GM18505 (cell line): ENCODE measurements at regions not wholly inside any gene's neighbourhood (a gene's known extent, or its start where the extent isn't known, plus 50 kb on each side); places are given as distances from the start of the nearest gene placed in this dataset.

Source experiments
- ATAC-seq: cut with Tn5 transposase; IDR thresholded peaks from one replicate; pipeline ENCODE4 v1.9.1; 2021; ENCODE audit not compliant: unreplicated experiment
- POLR2A ChIP-seq: IDR thresholded peaks from 4 replicates; pipeline ENCODE4 v1.6.1; 2011; ENCODE audit warnings: borderline replicate concordance; ENCODE audit not compliant: insufficient read depth, insufficient read length; ENCODE audit errors: extremely low read depth

- ATAC-seq, result no peak
- TF ChIP-seq POLR2A, result no peak
Measured at GRCh38 chr7:49125246-49125645, 200.9 kb downstream of the CDC14C start.

GRCh38 chr7:49127359-49127913 is 203.1 kb downstream of the CDC14C start:
- no peak for TF ChIP-seq POLR2A
- ATAC-seq, result no peak

- no peak for TF ChIP-seq POLR2A
- no peak for ATAC-seq
Measured at GRCh38 chr7:49137978-49138377, 213.6 kb downstream of the CDC14C start.

- ATAC-seq, result no peak
- TF ChIP-seq POLR2A, result no peak
Measured at GRCh38 chr7:49150486-49150885, 226.1 kb downstream of the CDC14C start.

GRCh38 chr7:49151146-49151545 is 226.8 kb downstream of the CDC14C start:
- TF ChIP-seq POLR2A, result no peak
- ATAC-seq, result no peak

GRCh38 chr7:49158321-49158720 is 234.0 kb downstream of the CDC14C start:
- ATAC-seq, result no peak
- no peak for TF ChIP-seq POLR2A

- no peak for TF ChIP-seq POLR2A
- ATAC-seq, result no peak
Measured at GRCh38 chr7:49159536-49159935, 235.2 kb downstream of the CDC14C start.

- no peak for TF ChIP-seq POLR2A
- no peak for ATAC-seq
Measured at GRCh38 chr7:49166441-49166840, 242.1 kb downstream of the CDC14C start.

GRCh38 chr7:49172639-49173038 is 248.3 kb downstream of the CDC14C start:
- TF ChIP-seq POLR2A, result no peak
- ATAC-seq, result no peak

GRCh38 chr7:49174396-49174795 is 250.0 kb downstream of the CDC14C start:
- no peak for TF ChIP-seq POLR2A
- ATAC-seq, result no peak

- no peak for ATAC-seq
- no peak for TF ChIP-seq POLR2A
Measured at GRCh38 chr7:49187543-49188268, 263.4 kb downstream of the CDC14C start.

- no peak for TF ChIP-seq POLR2A
- no peak for ATAC-seq
Measured at GRCh38 chr7:49228426-49229098, 304.2 kb downstream of the CDC14C start.

- no peak for TF ChIP-seq POLR2A
- ATAC-seq, result no peak
Measured at GRCh38 chr7:49229246-49229645, 304.9 kb downstream of the CDC14C start.

GRCh38 chr7:49243521-49243920 is 319.2 kb downstream of the CDC14C start:
- no peak for TF ChIP-seq POLR2A
- no peak for ATAC-seq

GRCh38 chr7:49244543-49244942 is 320.2 kb downstream of the CDC14C start:
- TF ChIP-seq POLR2A, result no peak
- no peak for ATAC-seq

GRCh38 chr7:49245062-49245461 is 320.7 kb downstream of the CDC14C start:
- TF ChIP-seq POLR2A, result no peak
- ATAC-seq, result no peak
